Panc1 (cell line): ENCODE measurements at regions not wholly inside any gene's neighbourhood (a gene's known extent, or its start where the extent isn't known, plus 50 kb on each side); places are given as distances from the start of the nearest gene placed in this dataset.

Experiments
- POLR2AphosphoS5 ChIP-seq: IDR thresholded peaks from 2 replicates; pipeline ENCODE4 v1.6.1; 2012; ENCODE audit warnings: mild to moderate bottlenecking, low read depth, low read length, moderate library complexity
- TF ChIP-seq, protein P1 (sequence below): fragments of 450-650 bp; IDR thresholded peaks from 2 replicates; pipeline ENCODE4 v1.5.1; 2017; ENCODE audit warnings: mild to moderate bottlenecking
- TF ChIP-seq, protein P2 (sequence below), 2 experiments: IDR thresholded peaks; 2 replicates each; pipeline ENCODE4 v1.6.1; 2011 to 2012; ENCODE audit warnings: low read depth in 2 of 2, control low read depth in 1 of 2, low read length in 1 of 2, mild to moderate bottlenecking in 1 of 2, moderate library complexity in 1 of 2; ENCODE audit not compliant: insufficient read depth in 1 of 2

DNA sequence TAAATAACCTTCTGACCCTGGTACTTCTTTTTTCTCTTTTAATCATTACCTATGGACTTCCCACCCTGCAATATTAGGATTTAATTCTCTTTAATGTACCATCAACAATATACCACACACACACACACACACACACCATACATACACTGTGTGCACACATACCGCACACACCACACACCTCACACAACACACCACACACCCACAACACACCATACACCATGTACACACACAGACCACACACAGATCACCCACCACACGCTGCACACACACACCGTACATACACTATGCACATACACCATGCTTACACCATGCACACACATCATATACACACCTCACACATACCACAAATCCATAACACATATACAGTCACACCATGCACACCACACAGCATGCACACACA is 57.4 kb upstream of the MAP3K4 start:
- TF ChIP-seq, protein P1, sequence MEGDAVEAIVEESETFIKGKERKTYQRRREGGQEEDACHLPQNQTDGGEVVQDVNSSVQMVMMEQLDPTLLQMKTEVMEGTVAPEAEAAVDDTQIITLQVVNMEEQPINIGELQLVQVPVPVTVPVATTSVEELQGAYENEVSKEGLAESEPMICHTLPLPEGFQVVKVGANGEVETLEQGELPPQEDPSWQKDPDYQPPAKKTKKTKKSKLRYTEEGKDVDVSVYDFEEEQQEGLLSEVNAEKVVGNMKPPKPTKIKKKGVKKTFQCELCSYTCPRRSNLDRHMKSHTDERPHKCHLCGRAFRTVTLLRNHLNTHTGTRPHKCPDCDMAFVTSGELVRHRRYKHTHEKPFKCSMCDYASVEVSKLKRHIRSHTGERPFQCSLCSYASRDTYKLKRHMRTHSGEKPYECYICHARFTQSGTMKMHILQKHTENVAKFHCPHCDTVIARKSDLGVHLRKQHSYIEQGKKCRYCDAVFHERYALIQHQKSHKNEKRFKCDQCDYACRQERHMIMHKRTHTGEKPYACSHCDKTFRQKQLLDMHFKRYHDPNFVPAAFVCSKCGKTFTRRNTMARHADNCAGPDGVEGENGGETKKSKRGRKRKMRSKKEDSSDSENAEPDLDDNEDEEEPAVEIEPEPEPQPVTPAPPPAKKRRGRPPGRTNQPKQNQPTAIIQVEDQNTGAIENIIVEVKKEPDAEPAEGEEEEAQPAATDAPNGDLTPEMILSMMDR, result no peak
- TF ChIP-seq, protein P2, sequence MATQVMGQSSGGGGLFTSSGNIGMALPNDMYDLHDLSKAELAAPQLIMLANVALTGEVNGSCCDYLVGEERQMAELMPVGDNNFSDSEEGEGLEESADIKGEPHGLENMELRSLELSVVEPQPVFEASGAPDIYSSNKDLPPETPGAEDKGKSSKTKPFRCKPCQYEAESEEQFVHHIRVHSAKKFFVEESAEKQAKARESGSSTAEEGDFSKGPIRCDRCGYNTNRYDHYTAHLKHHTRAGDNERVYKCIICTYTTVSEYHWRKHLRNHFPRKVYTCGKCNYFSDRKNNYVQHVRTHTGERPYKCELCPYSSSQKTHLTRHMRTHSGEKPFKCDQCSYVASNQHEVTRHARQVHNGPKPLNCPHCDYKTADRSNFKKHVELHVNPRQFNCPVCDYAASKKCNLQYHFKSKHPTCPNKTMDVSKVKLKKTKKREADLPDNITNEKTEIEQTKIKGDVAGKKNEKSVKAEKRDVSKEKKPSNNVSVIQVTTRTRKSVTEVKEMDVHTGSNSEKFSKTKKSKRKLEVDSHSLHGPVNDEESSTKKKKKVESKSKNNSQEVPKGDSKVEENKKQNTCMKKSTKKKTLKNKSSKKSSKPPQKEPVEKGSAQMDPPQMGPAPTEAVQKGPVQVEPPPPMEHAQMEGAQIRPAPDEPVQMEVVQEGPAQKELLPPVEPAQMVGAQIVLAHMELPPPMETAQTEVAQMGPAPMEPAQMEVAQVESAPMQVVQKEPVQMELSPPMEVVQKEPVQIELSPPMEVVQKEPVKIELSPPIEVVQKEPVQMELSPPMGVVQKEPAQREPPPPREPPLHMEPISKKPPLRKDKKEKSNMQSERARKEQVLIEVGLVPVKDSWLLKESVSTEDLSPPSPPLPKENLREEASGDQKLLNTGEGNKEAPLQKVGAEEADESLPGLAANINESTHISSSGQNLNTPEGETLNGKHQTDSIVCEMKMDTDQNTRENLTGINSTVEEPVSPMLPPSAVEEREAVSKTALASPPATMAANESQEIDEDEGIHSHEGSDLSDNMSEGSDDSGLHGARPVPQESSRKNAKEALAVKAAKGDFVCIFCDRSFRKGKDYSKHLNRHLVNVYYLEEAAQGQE (IDR thresholded peaks at IDR 0.05; ENCODE audit: insufficient read depth in 1 of 2, low read depth in 2 of 2, low read length in 1 of 2), result no peak
- TF ChIP-seq POLR2AphosphoS5, result no peak
